SJSA1 (cell line): ENCODE measurements at regions not wholly inside any gene's neighbourhood (a gene's known extent, or its start where the extent isn't known, plus 50 kb on each side); places are given as distances from the start of the nearest gene placed in this dataset.
"Not testable (repeated sequence)": the region's sequence is repeated elsewhere in the genome, so short reads cannot be mapped to it uniquely, and the experiment has no call there.

ENCODE experiments used
- DNase-seq, 2 experiments: peaks; one replicate each; pipeline ENCODE4 v3.0.0-alpha.2; 2015 to 2020; ENCODE audit warnings: low spot score in 2 of 2, low read depth in 1 of 2
- H3K27ac ChIP-seq: fragments of 250-450 bp; sonication (Bioruptor Pico); 2 replicates; pipeline ENCODE4 v1.5.1; 2020; ENCODE audit warnings: mild to moderate bottlenecking, moderate library complexity
- H3K27me3 ChIP-seq: fragments of 250-450 bp; sonication (Bioruptor Pico); replicated peaks from 2 replicates; pipeline ENCODE4 v1.5.1; 2020; ENCODE audit warnings: mild to moderate bottlenecking, moderate library complexity
- H3K36me3 ChIP-seq: fragments of 250-450 bp; sonication (Bioruptor Pico); 2 replicates; pipeline ENCODE4 v1.5.1; 2020; ENCODE audit warnings: mild to moderate bottlenecking
- H3K4me1 ChIP-seq: fragments of 250-450 bp; sonication (Bioruptor Pico); replicated peaks from 2 replicates; pipeline ENCODE4 v1.6.1; 2021; ENCODE audit warnings: mild to moderate bottlenecking
- H3K4me3 ChIP-seq: fragments of 250-450 bp; sonication (Bioruptor Pico); 2 replicates; pipeline ENCODE4 v1.5.1; 2020; ENCODE audit warnings: mild to moderate bottlenecking
- H3K9me3 ChIP-seq: fragments of 250-450 bp; sonication (Bioruptor Pico); replicated peaks from 2 replicates; pipeline ENCODE4 v1.5.1; 2020; ENCODE audit warnings: mild to moderate bottlenecking

GRCh38 chr1:163442895-163443294 is 121.1 kb downstream of the NUF2 start:
- no peak for DNase-seq
- H3K27me3 ChIP-seq: peaks cover 18% of the 10 kb centered on the region
- H3K4me3 ChIP-seq: no peak overlapping the region
- H3K9me3 ChIP-seq: no peaks in the 10 kb centered on the region
- H3K4me1 ChIP-seq: no peaks in the 10 kb centered on the region
- no peak overlapping the region for H3K27ac ChIP-seq
- H3K36me3 ChIP-seq: no peaks in the 10 kb centered on the region

- no peaks in the 10 kb centered on the region for H3K9me3 ChIP-seq
- DNase-seq: no peak
- peaks cover 18% of the 10 kb centered on the region for H3K27me3 ChIP-seq
- no peak overlapping the region for H3K4me3 ChIP-seq
- H3K36me3 ChIP-seq: no peaks in the 10 kb centered on the region
- no peak overlapping the region for H3K27ac ChIP-seq
- no peaks in the 10 kb centered on the region for H3K4me1 ChIP-seq
Observed at GRCh38 chr1:163443863-163444262, 122.1 kb downstream of the NUF2 start.

- Histone ChIP-seq H3K27ac (no peak overlapping the region), H3K36me3 (no peaks in the 10 kb centered on the region), H3K9me3 (no peaks in the 10 kb centered on the region), H3K4me1 (no peaks in the 10 kb centered on the region), H3K4me3 (no peak overlapping the region), H3K27me3 (peaks cover 18% of the 10 kb centered on the region)
- DNase-seq: no peak
Observed at GRCh38 chr1:163444665-163445064, 122.9 kb downstream of the NUF2 start.

DNA sequence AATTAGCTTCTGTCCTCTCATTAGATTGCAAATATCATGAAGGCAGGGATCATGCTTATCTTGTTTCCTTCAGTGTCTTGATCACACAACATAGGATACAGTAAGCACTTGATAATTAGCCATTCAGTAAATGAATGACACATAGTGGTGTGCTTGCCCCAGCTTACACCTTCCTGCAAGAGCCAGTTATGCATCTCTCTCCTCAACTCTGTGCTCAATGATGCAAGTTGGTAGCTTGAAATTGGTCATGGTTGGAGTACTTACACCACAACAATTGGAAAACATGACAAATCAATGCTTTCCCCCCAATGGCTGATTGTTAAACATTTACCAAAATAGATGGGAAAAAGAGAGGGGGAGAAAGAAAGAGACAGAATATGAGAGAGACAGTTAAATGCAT is 129.2 kb downstream of the NUF2 start:
- H3K27ac ChIP-seq: no peak overlapping the region
- H3K4me1 ChIP-seq: no peaks in the 10 kb centered on the region
- DNase-seq: no peak
- no peaks in the 10 kb centered on the region for H3K36me3 ChIP-seq
- no peaks in the 10 kb centered on the region for H3K9me3 ChIP-seq
- no peak overlapping the region for H3K4me3 ChIP-seq
- no peaks in the 10 kb centered on the region; the same call in 1 of the 2 replicates for H3K27me3 ChIP-seq

- H3K4me1 ChIP-seq: no peaks in the 10 kb centered on the region
- no peak for DNase-seq
Observed at GRCh38 chr1:163459539-163459938, 137.8 kb downstream of the NUF2 start.

DNA sequence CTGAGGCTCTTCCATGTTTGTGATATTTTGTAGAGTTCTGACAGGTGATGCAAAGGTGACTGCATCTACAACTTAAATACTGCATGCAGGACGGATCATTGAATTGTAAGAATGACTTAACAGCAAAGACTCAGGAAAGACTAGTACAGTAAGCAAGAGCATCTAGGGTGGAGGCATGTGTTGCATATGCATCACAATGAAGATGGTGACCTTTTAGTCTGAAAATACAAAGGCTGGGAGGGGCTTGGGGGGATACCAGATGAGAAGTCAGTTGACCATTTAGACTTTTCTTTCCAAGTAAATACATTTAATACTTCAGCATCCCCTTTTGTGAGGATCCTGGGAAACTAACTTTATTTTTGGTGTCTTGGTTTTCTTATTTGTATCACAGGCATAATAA is 145.5 kb downstream of the NUF2 start:
- Histone ChIP-seq H3K9me3 (no peaks in the 10 kb centered on the region), H3K4me1 (no peaks in the 10 kb centered on the region), H3K27ac (no peak overlapping the region), H3K27me3 (peaks cover 4% of the 10 kb centered on the region; the same call in 1 of the 2 replicates), H3K4me3 (no peak overlapping the region), H3K36me3 (no peaks in the 10 kb centered on the region)
- no peak for DNase-seq

More at GRCh38 chr1:163459539-163459938, 137.8 kb downstream of the NUF2 start:
- Histone ChIP-seq H3K27ac (no peak overlapping the region), H3K4me3 (no peak overlapping the region), H3K27me3 (no peaks in the 10 kb centered on the region), H3K36me3 (no peaks in the 10 kb centered on the region), H3K9me3 (no peaks in the 10 kb centered on the region)

GRCh38 chr1:163471779-163472650 is 150.3 kb downstream of the NUF2 start:
- no peak for DNase-seq
- Histone ChIP-seq H3K4me1 (no peaks in the 10 kb centered on the region), H3K27me3 (peaks cover 4% of the 10 kb centered on the region; the same call in 1 of the 2 replicates), H3K36me3 (no peaks in the 10 kb centered on the region), H3K4me3 (no peak overlapping the region), H3K9me3 (no peaks in the 10 kb centered on the region), H3K27ac (no peak overlapping the region)

- no peaks in the 10 kb centered on the region for H3K36me3 ChIP-seq
- no peak for DNase-seq
- no peak overlapping the region for H3K4me3 ChIP-seq
- H3K27ac ChIP-seq: no peak overlapping the region
- H3K4me1 ChIP-seq: no peaks in the 10 kb centered on the region
- peaks cover 4% of the 10 kb centered on the region; the same call in 1 of the 2 replicates for H3K27me3 ChIP-seq
- no peaks in the 10 kb centered on the region for H3K9me3 ChIP-seq
Observed at GRCh38 chr1:163472651-163473248, 151.0 kb downstream of the NUF2 start.

GRCh38 chr1:163477276-163477830 is 155.6 kb downstream of the NUF2 start:
- Histone ChIP-seq H3K4me1 (no peaks in the 10 kb centered on the region), H3K4me3 (no peak overlapping the region), H3K27ac (no peak overlapping the region), H3K36me3 (no peaks in the 10 kb centered on the region), H3K9me3 (no peaks in the 10 kb centered on the region), H3K27me3 (no peaks in the 10 kb centered on the region)
- no peak for DNase-seq

DNA sequence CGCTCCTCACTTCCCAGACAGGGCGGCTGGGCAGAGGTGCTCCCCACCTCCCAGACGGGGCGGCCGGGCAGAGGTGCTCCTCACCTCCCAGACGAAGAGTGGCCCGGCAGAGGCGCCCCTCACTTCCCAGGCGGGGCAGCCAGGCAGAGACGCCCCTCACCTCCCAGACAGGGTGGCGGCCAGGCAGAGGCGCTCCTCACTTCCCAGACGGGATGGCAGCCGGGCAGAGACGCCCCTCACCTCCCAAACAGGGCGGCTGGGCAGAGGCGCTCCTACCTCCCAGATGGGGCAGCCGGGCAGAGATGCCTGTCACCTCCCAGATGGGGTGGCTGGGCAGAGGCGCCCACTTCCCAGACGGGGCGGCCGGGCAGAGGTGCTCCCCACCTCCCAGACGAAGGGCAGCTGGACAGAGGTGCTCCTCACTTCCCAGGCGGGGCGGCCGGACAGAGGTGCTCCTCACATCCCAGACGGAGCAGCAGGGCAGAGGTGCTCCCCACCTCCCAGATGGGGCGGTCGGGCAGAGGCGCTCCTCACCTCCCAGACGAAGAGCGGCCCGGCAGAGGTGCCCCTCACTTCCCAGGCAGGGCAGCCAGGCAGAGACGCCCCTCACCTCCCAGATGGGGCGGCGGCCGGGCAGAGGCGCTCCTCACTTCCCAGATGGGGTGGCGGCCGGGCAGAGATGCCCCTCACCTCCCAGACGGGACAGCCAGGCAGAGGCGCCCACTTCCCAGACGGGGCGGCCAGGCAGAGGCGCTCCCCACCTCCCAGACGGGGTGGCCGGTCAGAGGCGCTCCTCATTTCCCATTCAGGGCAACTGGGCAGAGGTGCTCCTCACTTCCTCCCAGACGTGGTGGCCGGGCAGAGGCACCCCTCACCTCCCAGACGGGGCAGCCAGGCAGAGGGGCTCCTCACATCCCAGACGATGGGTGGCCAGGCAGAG is 176.9 kb downstream of the NUF2 start:
- H3K27me3 ChIP-seq, H3K27ac ChIP-seq, DNase-seq, H3K4me1 ChIP-seq, H3K9me3 ChIP-seq, H3K4me3 ChIP-seq, H3K36me3 ChIP-seq: not testable (repeated sequence)

GRCh38 chr1:163504331-163504978 is 182.7 kb downstream of the NUF2 start:
- DNase-seq: no peak
- Histone ChIP-seq H3K36me3 (no peaks in the 10 kb centered on the region), H3K27me3 (no peaks in the 10 kb centered on the region; the same call in 1 of the 2 replicates), H3K4me3 (no peak overlapping the region), H3K9me3 (no peaks in the 10 kb centered on the region), H3K4me1 (no peaks in the 10 kb centered on the region), H3K27ac (no peak overlapping the region)

DNA sequence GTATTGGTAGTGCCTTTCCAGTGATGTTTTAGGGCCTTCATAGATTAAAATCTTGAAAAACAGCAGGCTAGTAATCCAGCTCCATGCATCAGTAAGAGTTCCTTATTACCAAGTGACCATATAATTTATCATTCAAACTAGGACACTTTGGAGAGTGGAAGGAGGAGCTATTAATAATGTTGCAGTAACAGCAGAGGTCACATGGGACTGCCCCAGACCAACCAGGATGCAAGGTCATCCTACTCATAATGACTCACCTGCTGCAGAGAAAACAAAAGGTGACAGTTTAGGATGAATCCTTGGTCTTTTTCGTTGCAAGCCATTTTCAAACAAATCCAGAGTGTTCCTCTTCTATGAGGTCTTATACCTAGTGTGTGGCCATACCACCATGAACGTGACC is 187.4 kb downstream of the NUF2 start:
- Histone ChIP-seq H3K27me3 (no peaks in the 10 kb centered on the region), H3K4me3 (no peak overlapping the region), H3K27ac (no peak overlapping the region), H3K4me1 (no peaks in the 10 kb centered on the region), H3K9me3 (no peaks in the 10 kb centered on the region), H3K36me3 (no peaks in the 10 kb centered on the region)
- no peak for DNase-seq

GRCh38 chr1:163512349-163512989 is 190.7 kb downstream of the NUF2 start:
- Histone ChIP-seq H3K27me3 (no peaks in the 10 kb centered on the region), H3K4me3 (no peak overlapping the region), H3K9me3 (no peaks in the 10 kb centered on the region), H3K36me3 (no peaks in the 10 kb centered on the region), H3K4me1 (no peaks in the 10 kb centered on the region), H3K27ac (no peak overlapping the region)
- DNase-seq: no peak
